Esophagus squamous epithelium (tissue), 5 donors: ENCODE measurements at regions not wholly inside any gene's neighbourhood (a gene's known extent, or its start where the extent isn't known, plus 50 kb on each side); places are given as distances from the start of the nearest gene placed in this dataset.

Experiments used
- DNase-seq: peaks from one replicate; lab custom pipeline; 2025; lab: John Stamatoyannopoulos, UW
- H3K27ac ChIP-seq, 4 donors: fragments of 200-600 bp; sonication (generic); one replicate each; pipeline ENCODE4 v1.5.1; 2016 to 2019; ENCODE audit warnings: mild to moderate bottlenecking in 1 of 4
- H3K27me3 ChIP-seq, 4 donors: fragments of 200-600 bp; sonication (generic); 1 replicate in 3 of 4; 2 replicates in 1 of 4; pipeline versions ENCODE4 v1.5.1 to v1.6.0; 2017 to 2021; ENCODE audit warnings: antibody characterized with exemption in 1 of 4
- H3K36me3 ChIP-seq, 3 donors: fragments of 200-600 bp; sonication (generic); one replicate each; pipeline ENCODE4 v1.5.1; 2016 to 2019
- H3K4me1 ChIP-seq, 3 donors: fragments of 200-600 bp; sonication (generic); one replicate each; pipeline ENCODE4 v1.5.1; 2017 to 2019
- H3K4me3 ChIP-seq, 4 donors: fragments of 200-600 bp; sonication (generic); 1 replicate in 3 of 4; 2 replicates in 1 of 4; pipeline ENCODE4 v1.5.1; 2016 to 2019; ENCODE audit warnings: mild to moderate bottlenecking in 2 of 4, moderate library complexity in 1 of 4
- H3K9me3 ChIP-seq, 3 donors: fragments of 200-600 bp; sonication (generic); one replicate each; pipeline ENCODE4 v1.5.1; 2016 to 2019
- POLR2A ChIP-seq, 4 donors: fragments of 450-650 bp; IDR thresholded peaks; one replicate each; pipeline ENCODE4 v1.6.1; 2017; ENCODE audit warnings: antibody characterized with exemption in 4 of 4, mild to moderate bottlenecking in 4 of 4, moderate library complexity in 3 of 4
- WGBS, 2 donors: methylation state at CpG; one replicate each; pipeline ENCODE4 v1.1.5; 2018; 5-methylcytosine and 5-hydroxymethylcytosine counted together
- intact Hi-C: fragments of 100-400 bp; cut with DNase I; formaldehyde crosslinking; loops from one replicate; pipeline ENCODE4 v1.15.0; 2022
- TF ChIP-seq, protein P1 (sequence below), 6 experiments: fragments of 450-650 bp in 4 of 6; fragments of 200-600 bp in 2 of 6; sonication (generic) in 2 of 6; IDR thresholded peaks; one replicate each; pipeline ENCODE4 v1.5.1; 2016 to 2019; ENCODE audit warnings: antibody characterized with exemption in 6 of 6, mild to moderate bottlenecking in 4 of 6, moderate library complexity in 4 of 6
- donor health status: DM: yes; HTN: yes; CAD: no.

DNA sequence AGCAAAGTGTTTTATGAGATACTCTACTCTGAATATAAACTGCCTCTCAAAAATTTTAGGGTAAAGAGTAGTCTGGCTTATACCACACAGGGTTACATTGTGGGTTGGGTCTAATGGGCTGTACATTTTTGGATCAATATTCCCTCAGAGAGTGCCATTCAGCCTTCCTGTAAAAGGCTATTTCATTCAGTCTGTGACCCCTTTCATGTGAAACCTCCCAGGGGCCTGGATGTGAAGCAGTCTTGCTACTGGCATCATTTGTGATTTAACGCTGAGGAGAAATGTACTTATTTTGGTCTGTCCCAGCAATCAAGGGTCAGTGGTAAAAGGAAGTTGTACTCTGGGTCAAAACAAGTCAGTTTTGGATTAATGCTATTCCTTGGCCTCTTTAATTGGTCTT, 71.8 kb upstream of the PRKG1 start:
- TF ChIP-seq POLR2A (IDR thresholded peaks at IDR 0.05) = no peak
- TF ChIP-seq, protein P1, sequence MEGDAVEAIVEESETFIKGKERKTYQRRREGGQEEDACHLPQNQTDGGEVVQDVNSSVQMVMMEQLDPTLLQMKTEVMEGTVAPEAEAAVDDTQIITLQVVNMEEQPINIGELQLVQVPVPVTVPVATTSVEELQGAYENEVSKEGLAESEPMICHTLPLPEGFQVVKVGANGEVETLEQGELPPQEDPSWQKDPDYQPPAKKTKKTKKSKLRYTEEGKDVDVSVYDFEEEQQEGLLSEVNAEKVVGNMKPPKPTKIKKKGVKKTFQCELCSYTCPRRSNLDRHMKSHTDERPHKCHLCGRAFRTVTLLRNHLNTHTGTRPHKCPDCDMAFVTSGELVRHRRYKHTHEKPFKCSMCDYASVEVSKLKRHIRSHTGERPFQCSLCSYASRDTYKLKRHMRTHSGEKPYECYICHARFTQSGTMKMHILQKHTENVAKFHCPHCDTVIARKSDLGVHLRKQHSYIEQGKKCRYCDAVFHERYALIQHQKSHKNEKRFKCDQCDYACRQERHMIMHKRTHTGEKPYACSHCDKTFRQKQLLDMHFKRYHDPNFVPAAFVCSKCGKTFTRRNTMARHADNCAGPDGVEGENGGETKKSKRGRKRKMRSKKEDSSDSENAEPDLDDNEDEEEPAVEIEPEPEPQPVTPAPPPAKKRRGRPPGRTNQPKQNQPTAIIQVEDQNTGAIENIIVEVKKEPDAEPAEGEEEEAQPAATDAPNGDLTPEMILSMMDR (IDR thresholded peaks at IDR 0.05) = no peak
- Histone ChIP-seq H3K9me3 (no peaks in the 10 kb centered on the region), H3K27ac (no peak overlapping the region), H3K36me3 (no peaks in the 10 kb centered on the region), H3K27me3 (no peaks in the 10 kb centered on the region), H3K4me1 (peaks cover 0 to 2% (median 2%) of the 10 kb centered on the region in 3 donors), H3K4me3 (no peak overlapping the region)
- intact Hi-C loops = loop anchor here (10.0 kb wide), 1 partner anchor 1212 kb away; no protein-coding TSS in a partner anchor
- WGBS, 2 donors = 78 to 100% methylated on average over 1 of the region's 1 CpG
- DNase-seq = no peak

DNA sequence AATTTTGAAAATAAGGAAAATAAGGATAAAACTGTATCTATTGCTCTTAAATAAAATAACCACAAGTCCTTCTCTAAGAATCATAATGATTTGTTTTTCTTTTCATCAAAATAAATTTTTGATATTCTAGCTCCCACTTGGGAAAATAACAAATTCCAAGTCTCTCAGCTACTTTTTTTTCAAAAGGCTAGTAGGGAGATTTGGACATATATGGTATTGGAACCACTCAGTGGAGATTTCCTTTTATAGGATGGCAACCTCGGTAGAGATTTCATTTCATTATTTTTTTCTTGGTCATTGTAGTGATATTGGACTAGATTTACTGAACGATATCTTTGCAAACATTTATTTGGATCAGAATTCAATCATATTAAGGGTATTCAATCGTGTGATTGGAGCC, 69.5 kb upstream of the PRKG1 start:
- Histone ChIP-seq H3K27ac (no peak overlapping the region), H3K9me3 (no peaks in the 10 kb centered on the region), H3K27me3 (peaks cover 0 to 3% (median 0%) of the 10 kb centered on the region in 4 donors), H3K4me3 (no peak overlapping the region), H3K36me3 (no peaks in the 10 kb centered on the region), H3K4me1 (peaks cover 0 to 7% (median 2%) of the 10 kb centered on the region in 3 donors)
- 73 to 76% methylated on average over 3 of the region's 3 CpGs for WGBS, 2 donors
- intact Hi-C loops = loop anchor here (10.0 kb wide), 1 partner anchor 1210 kb away; no protein-coding TSS in a partner anchor
- TF ChIP-seq, protein P1 (IDR thresholded peaks at IDR 0.05) = no peak
- no peak for TF ChIP-seq POLR2A (IDR thresholded peaks at IDR 0.05)
- no peak for DNase-seq

DNA sequence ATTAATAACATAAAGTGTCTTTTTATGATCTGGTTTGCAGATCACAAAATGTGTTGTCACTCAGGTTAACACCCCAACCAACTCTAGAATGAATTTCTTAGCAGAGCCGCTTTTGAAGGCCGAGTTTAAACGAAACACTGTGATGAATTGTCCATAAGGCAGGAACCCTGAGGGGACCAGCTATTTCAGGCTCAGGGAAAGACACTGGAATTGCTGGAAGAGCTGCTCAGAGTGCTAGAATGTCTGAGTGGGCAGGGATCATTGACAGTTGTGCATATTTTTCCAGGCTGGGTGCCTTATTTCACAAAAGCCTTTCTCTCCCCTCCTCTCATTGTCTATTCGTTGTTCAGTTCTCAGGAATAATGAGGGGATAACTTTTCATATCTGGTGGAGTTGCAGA, 68.7 kb upstream of the PRKG1 start:
- Histone ChIP-seq H3K4me1 (peaks cover 0 to 7% (median 2%) of the 10 kb centered on the region in 3 donors), H3K27ac (peak overlapping the region in 1 of 4 donors; percentile 19), H3K4me3 (no peak overlapping the region), H3K27me3 (peaks cover 0 to 3% (median 0%) of the 10 kb centered on the region in 4 donors), H3K9me3 (no peaks in the 10 kb centered on the region), H3K36me3 (no peaks in the 10 kb centered on the region)
- intact Hi-C loops = loop anchor here (10.0 kb wide), 1 partner anchor 1209 kb away; no protein-coding TSS in a partner anchor
- 65 to 73% methylated on average over 3 to 4 of the region's 4 CpGs for WGBS, 2 donors
- no peak for TF ChIP-seq POLR2A (IDR thresholded peaks at IDR 0.05)
- TF ChIP-seq, protein P1 (IDR thresholded peaks at IDR 0.05) = no peak
- DNase-seq = no peak

DNA sequence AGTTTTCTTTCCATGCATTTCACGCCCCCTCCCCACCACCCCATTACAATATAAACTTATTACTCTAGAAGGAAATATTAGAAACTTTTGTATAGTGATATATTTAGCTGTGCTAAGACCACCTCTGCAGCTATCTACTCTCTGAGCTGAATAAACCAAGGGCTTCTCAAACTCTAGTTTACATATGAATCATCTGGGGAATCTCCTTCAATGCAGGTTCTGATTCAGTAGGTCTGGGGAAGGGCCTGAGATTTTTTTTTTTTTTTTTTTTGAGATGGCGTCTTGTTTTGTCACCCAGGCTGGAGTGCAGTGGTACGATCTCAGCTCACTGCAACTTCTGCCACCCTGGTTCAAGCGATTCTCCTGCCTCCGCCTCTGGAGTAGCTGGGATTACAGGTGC, 67.6 kb upstream of the PRKG1 start:
- H3K4me1 ChIP-seq = peaks cover 0 to 7% (median 0%) of the 10 kb centered on the region in 3 donors
- peaks cover 0 to 3% (median 0%) of the 10 kb centered on the region in 4 donors for H3K27me3 ChIP-seq
- WGBS, 2 donors = 84 to 86% methylated on average over 4 to 5 of the region's 5 CpGs
- H3K27ac ChIP-seq = no peak overlapping the region
- TF ChIP-seq, protein P1 (IDR thresholded peaks at IDR 0.05) = no peak
- TF ChIP-seq POLR2A (IDR thresholded peaks at IDR 0.05) = no peak
- H3K9me3 ChIP-seq = no peaks in the 10 kb centered on the region
- intact Hi-C loops = loop anchor here (10.0 kb wide), 1 partner anchor 1208 kb away; no protein-coding TSS in a partner anchor
- no peak for DNase-seq
- no peaks in the 10 kb centered on the region for H3K36me3 ChIP-seq
- H3K4me3 ChIP-seq = no peak overlapping the region

DNA sequence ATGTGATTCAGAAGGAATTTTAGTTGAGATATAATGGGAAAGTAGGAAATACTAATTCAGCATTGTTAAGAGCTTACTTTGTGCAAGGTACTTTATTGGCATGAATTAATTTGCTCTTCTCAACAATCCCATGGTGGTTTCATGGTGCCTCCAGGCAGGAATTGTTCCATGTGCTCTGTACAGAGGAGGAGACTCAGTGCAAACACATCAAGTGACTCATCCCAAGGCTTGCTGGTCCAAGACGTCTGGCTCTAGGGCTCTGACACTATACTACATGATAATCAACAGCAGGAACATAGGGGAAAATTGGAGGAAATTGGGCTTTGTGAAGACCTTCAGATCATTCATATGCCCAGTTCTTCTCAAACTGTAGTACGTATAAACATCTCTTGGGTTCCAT, 66.5 kb upstream of the PRKG1 start:
- Histone ChIP-seq H3K4me1 (peaks cover 0 to 7% (median 0%) of the 10 kb centered on the region in 3 donors), H3K27ac (no peak overlapping the region), H3K9me3 (no peaks in the 10 kb centered on the region), H3K36me3 (no peaks in the 10 kb centered on the region), H3K4me3 (no peak overlapping the region), H3K27me3 (peaks cover 0 to 3% (median 0%) of the 10 kb centered on the region in 4 donors)
- WGBS, 2 donors = 46 to 78% methylated on average over 2 of the region's 2 CpGs
- intact Hi-C loops = loop anchor here (10.0 kb wide), 1 partner anchor 1207 kb away; no protein-coding TSS in a partner anchor
- TF ChIP-seq POLR2A (IDR thresholded peaks at IDR 0.05) = no peak
- TF ChIP-seq, protein P1 (IDR thresholded peaks at IDR 0.05) = no peak
- DNase-seq = no peak
